HUES48 (cell line): ENCODE measurements at regions not wholly inside any gene's neighbourhood (a gene's known extent, or its start where the extent isn't known, plus 50 kb on each side); places are given as distances from the start of the nearest gene placed in this dataset.

Experiments
- H3K27ac ChIP-seq: one replicate; pipeline ENCODE4 v1.7.0; 2013; ENCODE audit warnings: low read depth, low read length, inconsistent platforms
- H3K27me3 ChIP-seq: 2 replicates; pipeline ENCODE4 v1.6.1; 2013; ENCODE audit warnings: mild to moderate bottlenecking, low read length; ENCODE audit not compliant: control insufficient read depth, insufficient read depth
- H3K36me3 ChIP-seq: 2 replicates; pipeline ENCODE4 v1.6.1; 2013; ENCODE audit warnings: low read length; ENCODE audit not compliant: control insufficient read depth, insufficient read depth
- H3K4me1 ChIP-seq: 2 replicates; pipeline ENCODE4 v1.6.1; 2013; ENCODE audit warnings: mild to moderate bottlenecking, low read length; ENCODE audit not compliant: control insufficient read depth, insufficient read depth
- H3K4me3 ChIP-seq: 2 replicates; pipeline ENCODE4 v1.5.1; 2013; ENCODE audit warnings: mild to moderate bottlenecking, low read depth, low read length
- H3K9ac ChIP-seq: 2 replicates; pipeline ENCODE4 v1.6.1; 2013; ENCODE audit warnings: mild to moderate bottlenecking, low read depth, low read length, moderate library complexity
- H3K9me3 ChIP-seq: 2 replicates; pipeline ENCODE4 v1.6.1; 2013; ENCODE audit warnings: low read length; ENCODE audit not compliant: control insufficient read depth, insufficient read depth

DNA sequence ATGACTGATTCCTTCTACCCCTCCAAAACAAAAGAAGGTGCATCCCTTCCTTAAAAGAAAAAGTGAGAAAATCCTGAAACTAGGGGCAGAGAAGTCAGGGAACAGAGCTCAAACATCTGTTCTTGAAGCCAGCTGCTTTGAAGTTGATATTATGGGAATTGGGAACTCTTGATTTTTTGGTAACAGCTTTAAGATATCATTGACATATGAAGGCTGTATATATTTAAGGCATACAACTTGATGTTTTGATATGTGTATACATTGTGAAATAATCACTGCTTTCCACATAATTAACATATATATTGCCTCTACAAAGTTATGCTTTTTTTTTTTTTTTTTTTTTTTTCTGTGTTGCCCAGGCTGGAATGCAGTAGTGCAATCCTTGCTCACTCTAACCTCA is 117.1 kb downstream of the AKAP11 start:
- Histone ChIP-seq H3K27ac (no peak overlapping the region), H3K9ac (no peak overlapping the region), H3K36me3 (no peaks in the 10 kb centered on the region)

DNA sequence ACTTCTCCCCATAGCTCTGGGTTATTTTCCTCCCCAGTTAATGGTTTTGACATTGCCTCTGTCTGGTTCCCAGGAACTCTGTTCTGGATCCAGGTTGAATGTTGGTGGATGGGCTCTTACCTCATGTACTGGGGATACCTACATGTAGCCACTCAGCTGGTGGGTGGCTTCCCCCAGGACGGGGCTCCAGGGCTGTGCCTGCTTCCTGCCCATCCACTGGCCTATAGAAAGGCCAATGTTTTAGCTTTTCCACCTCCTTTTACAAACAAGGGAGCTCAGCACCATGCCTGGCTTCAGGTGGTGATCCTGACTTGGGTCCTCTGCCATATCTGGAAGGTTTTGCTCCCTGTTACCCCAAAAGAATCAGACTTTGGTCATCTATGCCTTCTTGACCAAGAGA is 120.2 kb downstream of the AKAP11 start:
- Histone ChIP-seq H3K9ac (no peak overlapping the region), H3K27ac (no peak overlapping the region), H3K36me3 (no peaks in the 10 kb centered on the region), H3K27me3 (no peaks in the 10 kb centered on the region), H3K9me3 (no peaks in the 10 kb centered on the region), H3K4me1 (no peaks in the 10 kb centered on the region), H3K4me3 (no peak overlapping the region)

More for the DNA sequence above, 117.1 kb downstream of the AKAP11 start:
- Histone ChIP-seq H3K27me3 (no peaks in the 10 kb centered on the region), H3K4me1 (no peaks in the 10 kb centered on the region), H3K9me3 (no peaks in the 10 kb centered on the region), H3K4me3 (no peak overlapping the region)

DNA sequence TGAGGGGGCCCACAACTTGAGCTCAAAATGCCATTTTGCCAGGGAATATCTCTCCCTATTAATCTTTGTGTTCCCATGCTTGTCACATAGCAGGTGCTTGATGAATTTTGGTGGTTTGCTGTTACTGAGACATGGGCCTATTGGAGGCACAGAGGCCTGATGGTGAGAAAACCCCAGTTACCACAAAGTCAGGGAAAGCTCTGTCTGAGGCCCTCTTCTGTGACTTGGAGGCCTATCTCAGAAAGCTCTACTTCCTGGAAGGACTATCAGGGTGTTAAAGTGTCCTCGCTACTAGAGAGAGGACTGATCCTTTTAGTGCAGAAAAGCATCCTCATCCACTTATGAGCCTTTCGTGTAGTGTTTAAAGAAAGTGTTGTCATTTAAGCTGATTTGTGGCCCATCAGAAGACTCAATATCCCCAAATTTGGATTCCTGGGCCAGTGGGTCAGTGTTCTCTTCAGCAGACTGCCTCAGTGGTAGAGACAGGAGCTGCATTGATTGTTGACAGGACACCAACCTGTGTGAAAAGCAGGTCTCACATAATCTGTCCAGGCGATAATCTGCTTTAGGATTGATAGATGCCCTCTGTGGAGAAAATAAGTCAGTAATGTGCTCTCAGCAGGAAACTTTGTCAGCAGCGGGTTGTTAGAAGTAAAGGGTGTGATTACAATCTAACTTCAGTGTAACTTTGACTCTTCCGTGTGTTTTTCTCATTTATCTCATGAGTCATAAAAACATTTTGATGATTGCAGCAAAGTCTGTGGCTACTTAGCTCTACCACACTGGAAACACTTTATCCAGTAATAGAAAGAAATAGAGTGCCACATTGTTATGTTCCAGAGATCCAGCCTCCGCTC is 121.0 kb downstream of the AKAP11 start:
- no peaks in the 10 kb centered on the region for H3K9me3 ChIP-seq
- no peaks in the 10 kb centered on the region for H3K36me3 ChIP-seq
- H3K4me1 ChIP-seq = 0 out of 2 replicates have a peak, but pooled peaks cover 1% of the 10 kb centered on the region
- no peaks in the 10 kb centered on the region for H3K27me3 ChIP-seq
- no peak overlapping the region for H3K9ac ChIP-seq
- no peak overlapping the region for H3K27ac ChIP-seq
- H3K4me3 ChIP-seq = no peak overlapping the region

DNA sequence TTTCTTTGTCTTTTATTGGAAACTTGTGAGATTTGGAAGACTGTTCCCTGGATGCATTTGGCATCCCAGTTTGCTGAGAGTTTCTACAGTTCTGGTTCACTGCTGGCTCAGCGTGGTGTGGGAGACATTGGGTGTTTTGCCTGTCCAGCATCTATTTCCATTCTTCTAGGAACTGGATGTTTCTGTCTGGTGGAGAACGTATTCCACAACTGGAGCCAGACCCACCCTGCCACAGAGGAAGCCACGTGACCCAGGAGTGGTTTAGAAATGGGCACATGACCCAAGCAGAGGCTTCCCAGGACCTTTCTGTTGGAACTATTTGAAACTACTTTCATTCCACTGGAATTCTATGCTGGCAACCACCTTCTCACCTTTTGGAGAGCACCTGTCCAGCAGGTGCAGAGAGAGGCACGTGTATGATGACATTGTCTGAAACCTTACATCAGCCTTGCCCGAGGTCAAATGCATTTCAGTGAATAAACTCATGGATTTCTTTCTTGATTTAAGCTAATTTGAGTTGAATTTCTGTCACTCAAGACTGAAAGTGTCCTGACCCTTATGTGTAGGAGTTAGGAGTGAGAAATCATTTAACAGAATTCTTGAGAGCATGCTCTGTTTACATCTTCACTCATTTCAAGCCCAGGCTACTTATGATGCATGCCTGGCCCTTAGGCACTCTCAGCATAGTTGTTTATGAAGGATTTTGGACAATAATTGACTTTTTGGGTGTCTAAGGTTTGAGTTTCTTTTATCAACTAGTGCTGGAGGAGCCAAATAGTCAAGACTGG is 121.8 kb downstream of the AKAP11 start:
- H3K36me3 ChIP-seq = no peaks in the 10 kb centered on the region
- no peak overlapping the region for H3K4me3 ChIP-seq
- no peaks in the 10 kb centered on the region for H3K9me3 ChIP-seq
- H3K27ac ChIP-seq = no peak overlapping the region
- no peaks in the 10 kb centered on the region for H3K27me3 ChIP-seq
- H3K9ac ChIP-seq = no peak overlapping the region
- peaks cover 9% of the 10 kb centered on the region; the same call in 1 of the 2 replicates for H3K4me1 ChIP-seq

DNA sequence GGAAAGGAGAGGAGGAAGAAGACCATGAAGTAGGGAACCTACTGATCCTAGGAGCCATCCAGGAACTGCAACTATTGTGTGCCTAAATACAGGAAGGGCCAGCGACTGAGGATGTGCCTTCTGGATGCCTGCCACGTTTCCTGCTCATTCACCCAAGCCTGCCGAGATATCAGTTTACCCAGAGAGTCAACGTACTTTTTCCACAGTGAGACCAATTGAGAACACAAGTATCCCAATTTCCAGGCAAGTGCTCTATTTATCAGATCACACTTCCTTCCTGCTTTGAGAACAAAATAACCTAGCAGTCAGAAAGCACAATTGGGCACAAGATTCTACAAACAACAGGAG is 122.4 kb downstream of the AKAP11 start:
- Histone ChIP-seq H3K4me3 (no peak overlapping the region), H3K27me3 (no peaks in the 10 kb centered on the region), H3K9me3 (no peaks in the 10 kb centered on the region), H3K9ac (no peak overlapping the region), H3K27ac (no peak overlapping the region), H3K36me3 (no peaks in the 10 kb centered on the region), H3K4me1 (peaks cover 9% of the 10 kb centered on the region; the same call in 1 of the 2 replicates)

DNA sequence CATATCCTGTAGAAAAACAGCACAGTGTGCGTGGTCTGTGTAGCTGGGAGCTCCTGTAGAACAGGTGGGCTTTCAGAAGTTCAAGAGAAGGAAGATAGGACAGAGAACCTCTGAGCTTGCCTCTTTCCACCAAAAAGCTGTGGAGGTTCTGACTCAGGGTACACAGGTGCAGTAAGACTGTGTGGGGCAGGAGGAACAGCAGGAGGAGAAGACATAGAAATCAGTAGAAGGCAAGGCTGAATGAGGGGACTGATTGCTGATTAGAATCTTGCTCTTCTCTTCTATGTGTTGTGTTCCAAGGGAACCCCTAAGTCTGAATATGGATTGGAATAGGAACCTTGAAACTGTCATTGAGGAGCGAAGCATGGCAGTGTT is 122.7 kb downstream of the AKAP11 start:
- H3K4me1 ChIP-seq = peaks cover 9% of the 10 kb centered on the region; the same call in 1 of the 2 replicates
- no peaks in the 10 kb centered on the region for H3K36me3 ChIP-seq
- H3K4me3 ChIP-seq = no peak overlapping the region
- no peak overlapping the region for H3K9ac ChIP-seq
- no peak overlapping the region for H3K27ac ChIP-seq
- no peaks in the 10 kb centered on the region for H3K27me3 ChIP-seq
- no peaks in the 10 kb centered on the region for H3K9me3 ChIP-seq

DNA sequence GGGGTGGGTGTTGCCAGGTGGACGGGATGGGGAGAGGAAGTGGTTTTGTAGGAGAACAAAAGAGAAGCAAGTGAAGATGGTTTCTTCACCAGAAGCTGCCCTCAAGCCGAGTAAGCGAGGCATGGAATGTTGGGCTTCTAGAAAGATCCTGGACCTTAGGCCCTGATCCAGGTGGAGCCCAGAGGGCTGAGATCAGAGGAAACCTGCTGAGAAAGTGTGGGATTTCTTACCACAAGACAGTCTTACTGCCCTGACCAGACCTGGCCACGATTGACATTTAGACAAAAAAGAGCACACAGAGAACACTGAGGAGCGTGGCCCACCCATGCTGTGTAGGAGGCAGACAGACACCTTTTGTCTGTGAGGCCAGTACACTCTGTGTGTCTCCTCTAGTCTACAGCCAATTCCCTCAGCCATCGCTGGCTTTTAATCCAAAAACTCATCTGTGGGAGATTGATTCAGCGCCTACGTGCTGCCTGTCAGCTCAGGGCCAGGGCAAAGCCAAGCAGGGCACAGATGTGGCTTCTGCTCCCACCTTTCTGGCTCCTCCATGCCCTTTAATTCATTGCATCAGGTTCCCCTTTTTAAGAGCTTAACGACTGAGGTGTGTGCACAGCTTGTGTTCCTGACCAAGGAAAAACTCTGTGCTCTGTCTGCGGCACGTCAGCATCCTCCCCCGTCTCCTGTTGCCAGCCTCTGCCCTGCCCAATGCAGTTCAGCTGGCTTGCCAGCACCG is 123.3 kb downstream of the AKAP11 start:
- no peak overlapping the region for H3K4me3 ChIP-seq
- H3K27ac ChIP-seq = no peak overlapping the region
- H3K27me3 ChIP-seq = no peaks in the 10 kb centered on the region
- H3K4me1 ChIP-seq = peaks cover 9% of the 10 kb centered on the region; the same call in 1 of the 2 replicates
- H3K9ac ChIP-seq = no peak overlapping the region
- H3K9me3 ChIP-seq = no peaks in the 10 kb centered on the region
- H3K36me3 ChIP-seq = no peaks in the 10 kb centered on the region

DNA sequence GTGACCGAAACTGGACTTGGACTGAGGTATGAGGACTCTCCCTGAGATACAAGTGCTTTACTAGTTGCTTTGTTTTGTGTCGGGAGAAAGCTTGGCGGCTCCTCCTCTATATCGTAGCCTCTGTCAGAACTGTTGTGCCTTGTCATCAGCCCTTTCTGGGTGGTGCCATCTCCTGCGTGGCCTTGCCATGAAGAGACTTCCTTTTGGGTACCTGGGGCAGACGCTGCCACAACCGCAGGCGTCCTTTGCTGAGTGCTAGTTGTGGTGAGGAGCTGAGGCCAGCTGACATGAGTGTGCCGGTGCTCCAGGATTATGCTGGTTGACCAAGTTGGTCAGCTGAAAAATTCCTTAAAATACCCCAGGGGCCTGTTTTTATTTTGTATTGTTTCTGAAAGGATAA is 124.5 kb downstream of the AKAP11 start:
- Histone ChIP-seq H3K4me1 (peaks cover 9% of the 10 kb centered on the region; the same call in 1 of the 2 replicates), H3K9ac (no peak overlapping the region), H3K36me3 (no peaks in the 10 kb centered on the region), H3K27me3 (no peaks in the 10 kb centered on the region), H3K9me3 (no peaks in the 10 kb centered on the region), H3K4me3 (no peak overlapping the region), H3K27ac (no peak overlapping the region)

DNA sequence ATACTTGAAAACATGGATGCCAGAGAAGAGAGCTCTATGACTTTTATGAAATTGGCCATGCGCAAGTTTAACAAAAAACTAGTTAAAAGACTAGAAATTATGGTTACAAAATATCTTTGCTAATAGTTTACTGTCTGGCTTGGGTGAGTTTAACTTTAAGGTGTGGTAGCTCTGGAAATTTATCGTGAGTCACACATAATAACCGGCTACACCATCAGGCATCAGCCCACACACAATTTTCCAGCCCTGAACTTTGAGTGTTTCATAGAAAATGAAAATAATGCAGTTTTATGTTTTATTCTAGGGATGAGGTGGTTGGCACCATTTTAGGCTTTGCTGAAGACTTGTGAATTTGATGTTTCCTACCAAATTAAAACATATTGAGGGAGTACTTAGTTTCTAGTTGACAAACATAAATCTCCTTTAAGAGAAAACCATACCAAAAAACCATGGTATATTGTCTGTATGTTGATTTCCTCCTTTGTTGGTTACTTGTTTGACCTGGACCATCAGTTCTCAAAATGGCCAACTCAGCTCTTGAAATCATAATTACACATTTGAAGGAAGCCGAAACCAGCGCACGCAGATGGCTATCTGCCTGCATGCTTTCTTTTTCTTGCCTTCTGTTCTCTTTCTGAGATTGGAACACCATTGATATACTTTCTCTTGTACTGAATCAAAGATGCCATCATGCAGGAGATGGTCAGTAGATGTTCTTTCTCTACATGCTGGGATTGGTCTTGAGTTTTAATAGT is 125.1 kb downstream of the AKAP11 start:
- H3K27me3 ChIP-seq = no peaks in the 10 kb centered on the region
- no peak overlapping the region for H3K9ac ChIP-seq
- H3K4me1 ChIP-seq = peaks cover 9% of the 10 kb centered on the region; the same call in 1 of the 2 replicates
- H3K4me3 ChIP-seq = no peak overlapping the region
- H3K36me3 ChIP-seq = no peaks in the 10 kb centered on the region
- no peaks in the 10 kb centered on the region for H3K9me3 ChIP-seq
- H3K27ac ChIP-seq = no peak overlapping the region

DNA sequence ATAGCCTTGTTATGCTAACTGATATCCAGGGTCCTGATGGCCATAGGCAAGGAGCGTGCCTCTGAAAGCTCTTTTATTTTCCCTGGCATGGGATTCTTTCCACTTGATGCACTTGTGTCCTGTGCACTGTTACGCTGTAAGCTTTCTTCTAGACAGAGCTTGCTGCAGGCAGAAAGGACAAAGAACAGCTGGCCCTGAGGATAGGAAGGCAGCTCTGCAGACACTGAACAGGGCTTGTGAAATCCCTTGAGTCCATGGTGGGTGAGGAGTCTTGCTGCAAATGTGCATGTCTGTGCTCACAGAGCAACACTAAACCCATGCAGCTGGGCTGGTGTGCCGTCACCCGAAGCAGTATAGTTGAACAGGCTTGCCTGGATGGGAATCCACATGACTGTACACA is 126.6 kb downstream of the AKAP11 start:
- Histone ChIP-seq H3K9ac (no peak overlapping the region), H3K4me3 (no peak overlapping the region), H3K27ac (no peak overlapping the region), H3K27me3 (no peaks in the 10 kb centered on the region), H3K4me1 (peaks cover 9% of the 10 kb centered on the region; the same call in 1 of the 2 replicates), H3K9me3 (no peaks in the 10 kb centered on the region), H3K36me3 (no peaks in the 10 kb centered on the region)
